ENCODE measurements at regions not wholly inside any gene's neighbourhood (a gene's known extent, or its start where the extent isn't known, plus 50 kb on each side); places are given as distances from the start of the nearest gene placed in this dataset.

DNA sequence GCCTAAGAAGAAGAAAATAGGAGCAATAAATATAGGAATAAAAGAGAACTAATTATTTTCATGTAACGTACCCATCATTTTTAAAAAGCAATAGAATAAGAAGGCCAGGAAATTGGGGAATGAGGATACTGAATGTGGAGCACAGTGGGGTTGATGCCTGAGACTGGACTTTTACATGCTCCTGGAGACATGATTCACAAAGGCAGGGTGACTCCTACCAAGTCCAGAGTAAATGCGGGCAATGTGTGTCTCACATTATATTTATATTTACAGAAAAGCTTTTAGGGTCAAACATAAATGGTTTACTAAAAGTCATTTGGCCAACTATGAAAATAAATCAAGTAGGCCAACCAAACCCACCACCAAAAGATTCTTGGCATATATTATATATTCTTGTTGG is 87.9 kb upstream of the COL5A2 start:
- Histone ChIP-seq H3K79me2 (ENCODE audit: control insufficient read depth, insufficient read depth, low read length) (no peaks in the 10 kb centered on the region), H3K9me1 (ENCODE audit: control insufficient read depth, extremely low read depth, insufficient read depth, low read length) (no peaks in the 10 kb centered on the region), H3K4me3 (ENCODE audit: control insufficient read depth in 2 of 3, extremely low read depth in 1 of 3, insufficient read depth in 2 of 3, low read depth in 1 of 3, low read length in 3 of 3) (no peak overlapping the region), H3K4me1 (ENCODE audit: control insufficient read depth, extremely low read depth, insufficient read depth, low read length) (no peaks in the 10 kb centered on the region), H3K36me3 (ENCODE audit: control insufficient read depth in 2 of 2, extremely low read depth in 1 of 2, insufficient read depth in 2 of 2, low read length in 2 of 2) (no peaks in the 10 kb centered on the region), H3K9ac (ENCODE audit: control insufficient read depth, extremely low read depth, insufficient read depth, low read length) (no peak overlapping the region), H3K27ac (ENCODE audit: control insufficient read depth, insufficient read depth, low read length) (no peak overlapping the region), H2AFZ (ENCODE audit: control insufficient read depth, low read length) (no peak overlapping the region), H4K20me1 (ENCODE audit: control insufficient read depth, extremely low read depth, insufficient read depth, low read length) (no peaks in the 10 kb centered on the region), H3K27me3 (ENCODE audit: control insufficient read depth, extremely low read depth, insufficient read depth, low read length) (no peaks in the 10 kb centered on the region), H3K9me3 (ENCODE audit: control insufficient read depth, low read depth, low read length) (no peaks in the 10 kb centered on the region), H3K4me2 (ENCODE audit: control insufficient read depth, extremely low read depth, insufficient read depth, low read depth, low read length) (no peak overlapping the region)
- FAIRE-seq (no peak), DNase-seq (ENCODE audit: low read depth, low spot score) (no peak)
- TF ChIP-seq, protein P1, sequence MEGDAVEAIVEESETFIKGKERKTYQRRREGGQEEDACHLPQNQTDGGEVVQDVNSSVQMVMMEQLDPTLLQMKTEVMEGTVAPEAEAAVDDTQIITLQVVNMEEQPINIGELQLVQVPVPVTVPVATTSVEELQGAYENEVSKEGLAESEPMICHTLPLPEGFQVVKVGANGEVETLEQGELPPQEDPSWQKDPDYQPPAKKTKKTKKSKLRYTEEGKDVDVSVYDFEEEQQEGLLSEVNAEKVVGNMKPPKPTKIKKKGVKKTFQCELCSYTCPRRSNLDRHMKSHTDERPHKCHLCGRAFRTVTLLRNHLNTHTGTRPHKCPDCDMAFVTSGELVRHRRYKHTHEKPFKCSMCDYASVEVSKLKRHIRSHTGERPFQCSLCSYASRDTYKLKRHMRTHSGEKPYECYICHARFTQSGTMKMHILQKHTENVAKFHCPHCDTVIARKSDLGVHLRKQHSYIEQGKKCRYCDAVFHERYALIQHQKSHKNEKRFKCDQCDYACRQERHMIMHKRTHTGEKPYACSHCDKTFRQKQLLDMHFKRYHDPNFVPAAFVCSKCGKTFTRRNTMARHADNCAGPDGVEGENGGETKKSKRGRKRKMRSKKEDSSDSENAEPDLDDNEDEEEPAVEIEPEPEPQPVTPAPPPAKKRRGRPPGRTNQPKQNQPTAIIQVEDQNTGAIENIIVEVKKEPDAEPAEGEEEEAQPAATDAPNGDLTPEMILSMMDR (optimal IDR thresholded peaks at IDR 0.05 in 1 of 3, IDR thresholded peaks at IDR 0.05 in 1 of 3, conservative IDR thresholded peaks at IDR 0.05 in 1 of 3; ENCODE audit: extremely low read depth in 1 of 3, insufficient read depth in 2 of 3, low read length in 3 of 3): no peak
- no peak for TF ChIP-seq EZH2 (IDR thresholded peaks at IDR 0.05; ENCODE audit: low read length)
- dilution Hi-C loops (cut with MboI; ENCODE audit: extremely low pct_ligation_motif_present, low sequenced_read_pairs): no loop called here

DNA sequence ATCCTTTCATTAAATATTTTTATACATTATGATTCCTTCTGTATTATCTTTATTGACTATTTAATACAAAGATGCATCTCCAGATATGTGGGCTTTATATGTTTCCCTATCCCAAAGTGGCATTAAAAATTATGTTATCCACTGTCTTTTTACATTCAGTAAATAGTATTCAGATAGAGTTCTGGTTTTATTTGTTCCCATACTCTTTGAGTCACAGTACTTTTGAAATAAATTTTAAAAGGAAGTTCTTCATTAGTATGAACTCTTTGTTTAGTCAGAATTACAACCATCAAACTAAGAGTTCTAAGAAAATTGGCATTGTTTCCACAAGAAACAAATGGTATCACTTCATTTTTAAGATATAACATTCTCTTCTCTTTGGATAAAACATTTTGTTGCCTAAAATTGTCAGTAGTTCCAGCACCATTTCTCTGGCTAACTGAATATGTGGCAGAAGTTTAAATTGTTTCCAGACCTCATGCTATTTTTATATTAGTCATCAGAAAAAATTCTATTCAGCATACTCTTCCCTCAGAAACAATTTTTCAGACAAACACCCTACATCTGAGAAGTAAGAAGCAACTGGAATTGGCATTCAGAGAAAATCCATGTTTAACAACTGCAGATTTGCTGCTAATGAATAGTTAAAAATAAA is 88.5 kb upstream of the COL5A2 start:
- H3K9me1 ChIP-seq (ENCODE audit: control insufficient read depth, extremely low read depth, insufficient read depth, low read length): no peaks in the 10 kb centered on the region
- H4K20me1 ChIP-seq (ENCODE audit: control insufficient read depth, extremely low read depth, insufficient read depth, low read length): no peaks in the 10 kb centered on the region
- no peaks in the 10 kb centered on the region for H3K27me3 ChIP-seq (ENCODE audit: control insufficient read depth, extremely low read depth, insufficient read depth, low read length)
- dilution Hi-C loops (cut with MboI; ENCODE audit: extremely low pct_ligation_motif_present, low sequenced_read_pairs): no loop called here
- no peak overlapping the region for H3K9ac ChIP-seq (ENCODE audit: control insufficient read depth, extremely low read depth, insufficient read depth, low read length)
- no peak overlapping the region for H2AFZ ChIP-seq (ENCODE audit: control insufficient read depth, low read length)
- H3K79me2 ChIP-seq (ENCODE audit: control insufficient read depth, insufficient read depth, low read length): no peaks in the 10 kb centered on the region
- no peaks in the 10 kb centered on the region for H3K36me3 ChIP-seq (ENCODE audit: control insufficient read depth in 2 of 2, extremely low read depth in 1 of 2, insufficient read depth in 2 of 2, low read length in 2 of 2)
- FAIRE-seq: no peak
- no peaks in the 10 kb centered on the region for H3K4me1 ChIP-seq (ENCODE audit: control insufficient read depth, extremely low read depth, insufficient read depth, low read length)
- no peak overlapping the region for H3K4me2 ChIP-seq (ENCODE audit: control insufficient read depth, extremely low read depth, insufficient read depth, low read depth, low read length)
- H3K4me3 ChIP-seq (ENCODE audit: control insufficient read depth in 2 of 3, extremely low read depth in 1 of 3, insufficient read depth in 2 of 3, low read depth in 1 of 3, low read length in 3 of 3): no peak overlapping the region
- no peaks in the 10 kb centered on the region for H3K9me3 ChIP-seq (ENCODE audit: control insufficient read depth, low read depth, low read length)
- no peak overlapping the region for H3K27ac ChIP-seq (ENCODE audit: control insufficient read depth, insufficient read depth, low read length)
- DNase-seq (ENCODE audit: low read depth, low spot score): no peak
- TF ChIP-seq, protein P1 (optimal IDR thresholded peaks at IDR 0.05 in 1 of 3, IDR thresholded peaks at IDR 0.05 in 1 of 3, conservative IDR thresholded peaks at IDR 0.05 in 1 of 3; ENCODE audit: extremely low read depth in 1 of 3, insufficient read depth in 2 of 3, low read length in 3 of 3): no peak
- no peak for TF ChIP-seq EZH2 (IDR thresholded peaks at IDR 0.05; ENCODE audit: low read length)

Measured in keratinocyte (primary cell).